HFFc6 (cell line): ENCODE measurements at regions not wholly inside any gene's neighbourhood (a gene's known extent, or its start where the extent isn't known, plus 50 kb on each side); places are given as distances from the start of the nearest gene placed in this dataset.

ENCODE experiments used
- DNase-seq: peaks from one replicate; pipeline ENCODE4 v3.0.0-alpha.2; 2018
- H3K27ac Mint-ChIP-seq: 2 replicates; pipeline ENCODE4 v1.8.0; 2020; ENCODE audit warnings: mild to moderate bottlenecking, mixed read lengths
- H3K27me3 Mint-ChIP-seq: 2 replicates; pipeline ENCODE4 v1.8.0; 2021; ENCODE audit warnings: mild to moderate bottlenecking, moderate library complexity, mixed read lengths; ENCODE audit not compliant: insufficient read depth
- H3K36me3 Mint-ChIP-seq: 2 replicates; pipeline ENCODE4 v1.8.0; 2021; ENCODE audit warnings: low read depth, mixed read lengths
- H3K4me1 Mint-ChIP-seq: 2 replicates; pipeline ENCODE4 v1.8.0; 2020; ENCODE audit warnings: low read depth, mixed read lengths
- H3K4me3 Mint-ChIP-seq: 2 replicates; pipeline ENCODE4 v1.8.0; 2020; ENCODE audit warnings: mild to moderate bottlenecking, moderate library complexity, mixed read lengths
- H3K9me3 Mint-ChIP-seq: 2 replicates; pipeline ENCODE4 v1.8.0; 2020; ENCODE audit warnings: mild to moderate bottlenecking, mixed read lengths
- CTCF ChIP-seq: fragments of 200-600 bp; sonication (generic); IDR thresholded peaks from 2 replicates; pipeline ENCODE4 v1.5.0; 2021; ENCODE audit warnings: antibody characterized with exemption, mild to moderate bottlenecking

- Mint-ChIP-seq H3K4me3 (no peak overlapping the region), H3K36me3 (no peaks in the 10 kb centered on the region), H3K4me1 (peaks cover 13% of the 10 kb centered on the region), H3K27ac (no peak overlapping the region), H3K27me3 (peaks cover 16% of the 10 kb centered on the region), H3K9me3 (no peaks in the 10 kb centered on the region)
- TF ChIP-seq CTCF, result no peak
- no peak for DNase-seq
Observed at GRCh38 chr11:122488892-122489706, 166.4 kb upstream of the UBASH3B start.

- Mint-ChIP-seq H3K36me3 (peaks cover 13% of the 10 kb centered on the region), H3K27ac (no peak overlapping the region), H3K4me3 (no peak overlapping the region), H3K4me1 (peaks cover 7% of the 10 kb centered on the region), H3K9me3 (peaks cover 13% of the 10 kb centered on the region), H3K27me3 (peaks cover 16% of the 10 kb centered on the region)
- TF ChIP-seq CTCF, result no peak
- DNase-seq, result no peak
Observed at GRCh38 chr11:122487669-122488068, 167.9 kb upstream of the UBASH3B start.

- H3K9me3 Mint-ChIP-seq, result peaks cover 13% of the 10 kb centered on the region
- no peak for DNase-seq
- no peak for TF ChIP-seq CTCF
- H3K4me1 Mint-ChIP-seq, result peaks cover 7% of the 10 kb centered on the region
- H3K36me3 Mint-ChIP-seq, result peaks cover 13% of the 10 kb centered on the region
- no peak overlapping the region for H3K27ac Mint-ChIP-seq
- no peak overlapping the region for H3K4me3 Mint-ChIP-seq
- peaks cover 10% of the 10 kb centered on the region for H3K27me3 Mint-ChIP-seq
Observed at GRCh38 chr11:122486793-122487495, 168.6 kb upstream of the UBASH3B start.

- Mint-ChIP-seq H3K4me1 (no peaks in the 10 kb centered on the region), H3K9me3 (peaks cover 13% of the 10 kb centered on the region), H3K36me3 (peaks cover 13% of the 10 kb centered on the region), H3K27ac (no peak overlapping the region), H3K4me3 (no peak overlapping the region), H3K27me3 (peaks cover 21% of the 10 kb centered on the region)
- no peak for TF ChIP-seq CTCF
- no peak for DNase-seq
Observed at GRCh38 chr11:122478986-122479385, 176.5 kb upstream of the UBASH3B start.

GRCh38 chr11:122468965-122469364 is 186.6 kb upstream of the UBASH3B start:
- Mint-ChIP-seq H3K4me3 (no peak overlapping the region), H3K36me3 (no peaks in the 10 kb centered on the region), H3K27ac (no peak overlapping the region), H3K4me1 (no peaks in the 10 kb centered on the region), H3K9me3 (no peaks in the 10 kb centered on the region), H3K27me3 (peaks cover 19% of the 10 kb centered on the region)
- TF ChIP-seq CTCF, result no peak
- DNase-seq, result no peak
